Amniotic epithelial cell (primary cell): ENCODE measurements at regions not wholly inside any gene's neighbourhood (a gene's known extent, or its start where the extent isn't known, plus 50 kb on each side); places are given as distances from the start of the nearest gene placed in this dataset.

Source experiments
- DNase-seq: peaks from one replicate; pipeline ENCODE4 v3.0.0-alpha.2; 2010; ENCODE audit warnings: low read depth

- DNase-seq = no peak
Measured at GRCh38 chr17:77572065-77572601, 386.4 kb upstream of the TNRC6C start.

- DNase-seq = no peak
Measured at GRCh38 chr17:77572851-77573250, 385.7 kb upstream of the TNRC6C start.

GRCh38 chr17:77577491-77577890 is 381.0 kb upstream of the TNRC6C start:
- DNase-seq = no peak

- DNase-seq = no peak
Measured at GRCh38 chr17:77579131-77579530, 379.4 kb upstream of the TNRC6C start.

- no peak for DNase-seq
Measured at GRCh38 chr17:77579682-77580081, 378.8 kb upstream of the TNRC6C start.

- no peak for DNase-seq
Measured at GRCh38 chr17:77580531-77581270, 377.8 kb upstream of the TNRC6C start.

GRCh38 chr17:77581480-77581879 is 377.0 kb upstream of the TNRC6C start:
- DNase-seq = peak; percentile 49

- DNase-seq = no peak
Measured at GRCh38 chr17:77585142-77585860, 373.2 kb upstream of the TNRC6C start.

- no peak for DNase-seq
Measured at GRCh38 chr17:77590951-77591735, 367.4 kb upstream of the TNRC6C start.

- DNase-seq = no peak
Measured at GRCh38 chr17:77592106-77592865, 366.2 kb upstream of the TNRC6C start.

GRCh38 chr17:77593081-77593480 is 365.4 kb upstream of the TNRC6C start:
- no peak for DNase-seq

GRCh38 chr17:77594416-77595209 is 363.9 kb upstream of the TNRC6C start:
- DNase-seq = no peak

- DNase-seq = no peak
Measured at GRCh38 chr17:77596491-77597417, 361.7 kb upstream of the TNRC6C start.

GRCh38 chr17:77597418-77598240 is 360.9 kb upstream of the TNRC6C start:
- DNase-seq = no peak

GRCh38 chr17:77598241-77598620 is 360.3 kb upstream of the TNRC6C start:
- DNase-seq = no peak

GRCh38 chr17:77599699-77600098 is 358.8 kb upstream of the TNRC6C start:
- DNase-seq = no peak

- DNase-seq = no peak
Measured at GRCh38 chr17:77600346-77600745, 358.2 kb upstream of the TNRC6C start.

GRCh38 chr17:77601054-77601979 is 357.2 kb upstream of the TNRC6C start:
- no peak for DNase-seq
